ENCODE measurements at regions not wholly inside any gene's neighbourhood (a gene's known extent, or its start where the extent isn't known, plus 50 kb on each side); places are given as distances from the start of the nearest gene placed in this dataset.

- intact Hi-C loops (cut with DNase I), result no loop called here
- no peak overlapping the region for H3K4me3 ChIP-seq
- no peak for DNase-seq
- no peaks in the 10 kb centered on the region for H3K36me3 ChIP-seq (replicated peaks in 1 of 2; ENCODE audit: insufficient read depth in 1 of 2, low read depth in 2 of 2)
- no peak for ATAC-seq
- no peaks in the 10 kb centered on the region for H3K9me3 ChIP-seq
- 70 to 87% methylated on average over 4 of the region's 4 CpGs for WGBS, 2 donors
- H3K27ac ChIP-seq, result no peak overlapping the region
- H3K4me1 ChIP-seq, result no peaks in the 10 kb centered on the region
- no peak for TF ChIP-seq POLR2A (IDR thresholded peaks at IDR 0.05)
- TF ChIP-seq, protein P1, sequence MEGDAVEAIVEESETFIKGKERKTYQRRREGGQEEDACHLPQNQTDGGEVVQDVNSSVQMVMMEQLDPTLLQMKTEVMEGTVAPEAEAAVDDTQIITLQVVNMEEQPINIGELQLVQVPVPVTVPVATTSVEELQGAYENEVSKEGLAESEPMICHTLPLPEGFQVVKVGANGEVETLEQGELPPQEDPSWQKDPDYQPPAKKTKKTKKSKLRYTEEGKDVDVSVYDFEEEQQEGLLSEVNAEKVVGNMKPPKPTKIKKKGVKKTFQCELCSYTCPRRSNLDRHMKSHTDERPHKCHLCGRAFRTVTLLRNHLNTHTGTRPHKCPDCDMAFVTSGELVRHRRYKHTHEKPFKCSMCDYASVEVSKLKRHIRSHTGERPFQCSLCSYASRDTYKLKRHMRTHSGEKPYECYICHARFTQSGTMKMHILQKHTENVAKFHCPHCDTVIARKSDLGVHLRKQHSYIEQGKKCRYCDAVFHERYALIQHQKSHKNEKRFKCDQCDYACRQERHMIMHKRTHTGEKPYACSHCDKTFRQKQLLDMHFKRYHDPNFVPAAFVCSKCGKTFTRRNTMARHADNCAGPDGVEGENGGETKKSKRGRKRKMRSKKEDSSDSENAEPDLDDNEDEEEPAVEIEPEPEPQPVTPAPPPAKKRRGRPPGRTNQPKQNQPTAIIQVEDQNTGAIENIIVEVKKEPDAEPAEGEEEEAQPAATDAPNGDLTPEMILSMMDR (IDR thresholded peaks at IDR 0.05), result no peak
- no peaks in the 10 kb centered on the region for H3K27me3 ChIP-seq
These were observed 950.1 kb downstream of the DIPK2A start for GRCh38 chr3:144921710-144922109.

- no peaks in the 10 kb centered on the region for H3K27me3 ChIP-seq
- no peak overlapping the region for H3K4me3 ChIP-seq
- H3K36me3 ChIP-seq (replicated peaks in 1 of 2; ENCODE audit: insufficient read depth in 1 of 2, low read depth in 2 of 2), result no peaks in the 10 kb centered on the region
- ATAC-seq (no peak), DNase-seq (no peak)
- no peak overlapping the region for H3K27ac ChIP-seq
- 4 to 14% methylated on average over 3 of the region's 3 CpGs for WGBS, 2 donors
- intact Hi-C loops (cut with DNase I), result no loop called here
- H3K4me1 ChIP-seq, result no peaks in the 10 kb centered on the region
- no peaks in the 10 kb centered on the region for H3K9me3 ChIP-seq
- no peak for TF ChIP-seq POLR2A (IDR thresholded peaks at IDR 0.05)
- TF ChIP-seq, protein P1 (IDR thresholded peaks at IDR 0.05), result no peak
These were observed 951.6 kb downstream of the DIPK2A start for GRCh38 chr3:144923046-144923775.

GRCh38 chr3:144930431-144930830, 958.8 kb downstream of the DIPK2A start:
- Histone ChIP-seq H3K4me1 (no peaks in the 10 kb centered on the region), H3K36me3 (replicated peaks in 1 of 2; ENCODE audit: insufficient read depth in 1 of 2, low read depth in 2 of 2) (no peaks in the 10 kb centered on the region), H3K27me3 (no peaks in the 10 kb centered on the region), H3K4me3 (no peak overlapping the region), H3K9me3 (no peaks in the 10 kb centered on the region), H3K27ac (no peak overlapping the region)
- intact Hi-C loops (cut with DNase I), result no loop called here
- WGBS, 2 donors, result 81 to 84% methylated on average over 2 of the region's 2 CpGs
- TF ChIP-seq, protein P1 (IDR thresholded peaks at IDR 0.05), result no peak
- TF ChIP-seq POLR2A (IDR thresholded peaks at IDR 0.05), result no peak
- no peak for ATAC-seq
- DNase-seq, result no peak

DNA sequence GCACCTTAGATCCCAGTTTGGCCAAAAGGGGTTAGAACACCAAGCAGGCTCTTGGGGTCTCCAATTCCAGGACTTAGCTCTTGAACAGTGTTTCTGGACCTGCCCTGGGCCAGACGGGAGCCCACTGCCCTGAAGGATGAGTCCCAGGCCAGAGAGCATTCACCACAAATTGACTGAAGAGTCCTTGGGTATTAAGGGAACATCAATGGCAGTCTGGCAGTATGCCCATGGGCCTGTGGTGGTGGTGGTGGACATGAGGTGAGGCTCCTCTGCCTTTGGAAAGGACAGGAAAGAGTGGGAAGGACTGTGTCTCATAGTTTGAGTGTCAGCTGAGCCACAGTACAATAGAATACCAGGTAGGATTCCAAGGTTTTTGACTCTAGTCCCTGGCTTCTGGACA, 960.0 kb downstream of the DIPK2A start:
- ATAC-seq, result no peak
- DNase-seq, result no peak
- Histone ChIP-seq H3K4me1 (no peaks in the 10 kb centered on the region), H3K4me3 (no peak overlapping the region), H3K27ac (no peak overlapping the region), H3K9me3 (no peaks in the 10 kb centered on the region), H3K36me3 (replicated peaks in 1 of 2; ENCODE audit: insufficient read depth in 1 of 2, low read depth in 2 of 2) (no peaks in the 10 kb centered on the region), H3K27me3 (no peaks in the 10 kb centered on the region)
- TF ChIP-seq, protein P1 (IDR thresholded peaks at IDR 0.05), result no peak
- TF ChIP-seq POLR2A (IDR thresholded peaks at IDR 0.05), result no peak
- intact Hi-C loops (cut with DNase I), result no loop called here
- 92 to 100% methylated on average over 1 of the region's 1 CpG for WGBS, 2 donors

All from body of pancreas (tissue), 4 donors.